ENCODE measurements at regions not wholly inside any gene's neighbourhood (a gene's known extent, or its start where the extent isn't known, plus 50 kb on each side); places are given as distances from the start of the nearest gene placed in this dataset.
"Not testable (repeated sequence)": the region's sequence is repeated elsewhere in the genome, so short reads cannot be mapped to it uniquely, and the experiment has no call there.

GRCh38 chr10:4281190-4281825 is 496.3 kb upstream of the KLF6 start:
- DNase-seq: no peak

GRCh38 chr10:4280461-4281189 is 495.6 kb upstream of the KLF6 start:
- no peak for DNase-seq

- no peak for DNase-seq
Observed at GRCh38 chr10:4279655-4280054, 494.6 kb upstream of the KLF6 start.

GRCh38 chr10:4278186-4278585 is 493.2 kb upstream of the KLF6 start:
- no peak for DNase-seq

GRCh38 chr10:4276151-4276550 is 491.1 kb upstream of the KLF6 start:
- no peak for DNase-seq

GRCh38 chr10:4274671-4275070 is 489.7 kb upstream of the KLF6 start:
- DNase-seq: not testable (repeated sequence)

GRCh38 chr10:4271193-4271592 is 486.2 kb upstream of the KLF6 start:
- no peak for DNase-seq

- DNase-seq: no peak
Observed at GRCh38 chr10:4270116-4270515, 485.1 kb upstream of the KLF6 start.

- DNase-seq: not testable (repeated sequence)
Observed at GRCh38 chr10:4268490-4268889, 483.5 kb upstream of the KLF6 start.

GRCh38 chr10:4267086-4267773 is 482.2 kb upstream of the KLF6 start:
- no peak for DNase-seq

GRCh38 chr10:4266416-4267085 is 481.5 kb upstream of the KLF6 start:
- no peak for DNase-seq

- no peak for DNase-seq
Observed at GRCh38 chr10:4265964-4266363, 481.0 kb upstream of the KLF6 start.

- DNase-seq: no peak
Observed at GRCh38 chr10:4264209-4264865, 479.3 kb upstream of the KLF6 start.

- DNase-seq: no peak
Observed at GRCh38 chr10:4263601-4263921, 478.6 kb upstream of the KLF6 start.

GRCh38 chr10:4262870-4263600 is 478.0 kb upstream of the KLF6 start:
- no peak for DNase-seq

- DNase-seq: no peak
Observed at GRCh38 chr10:4262449-4262848, 477.4 kb upstream of the KLF6 start.

- no peak for DNase-seq
Observed at GRCh38 chr10:4260483-4261124, 475.6 kb upstream of the KLF6 start.

- no peak for DNase-seq
Observed at GRCh38 chr10:4257939-4258465, 473.0 kb upstream of the KLF6 start.

GRCh38 chr10:4256971-4257370 is 472.0 kb upstream of the KLF6 start:
- DNase-seq: no peak

GRCh38 chr10:4255751-4256150 is 470.7 kb upstream of the KLF6 start:
- DNase-seq: no peak

- no peak for DNase-seq
Observed at GRCh38 chr10:4254101-4254994, 469.3 kb upstream of the KLF6 start.

Measured in activated CD4-positive, CD25-positive, alpha-beta regulatory T cell treated with anti-CD3 and anti-CD28 coated beads, Interleukin-2, amount 50 U/mL, for 72 hours (primary cell).